Smooth muscle cell (in vitro differentiated cells): ENCODE measurements at regions not wholly inside any gene's neighbourhood (a gene's known extent, or its start where the extent isn't known, plus 50 kb on each side); places are given as distances from the start of the nearest gene placed in this dataset.

Experiments
- DNase-seq: peaks from one replicate; lab custom pipeline; 2025; ENCODE audit not compliant: unreplicated experiment; lab: John Stamatoyannopoulos, UW
- H2AFZ ChIP-seq: fragments of 200-600 bp; sonication (generic); 2 replicates; pipeline ENCODE4 v1.6.0; 2016; ENCODE audit warnings: antibody characterized with exemption, low read depth, mild to moderate bottlenecking
- H3F3A ChIP-seq: fragments of 200-600 bp; sonication (generic); 2 replicates; pipeline ENCODE4 v1.6.0; 2017; ENCODE audit warnings: antibody characterized with exemption, low read depth
- H3K27ac ChIP-seq: fragments of 200-600 bp; sonication (generic); 2 replicates; pipeline ENCODE4 v1.5.1; 2016; ENCODE audit warnings: low read depth, mild to moderate bottlenecking
- H3K27me3 ChIP-seq: fragments of 200-600 bp; sonication (generic); 2 replicates; pipeline ENCODE4 v1.6.1; 2016; ENCODE audit warnings: low read depth, mild to moderate bottlenecking
- H3K36me3 ChIP-seq: fragments of 200-600 bp; sonication (generic); 2 replicates; pipeline ENCODE4 v1.5.1; 2016; ENCODE audit warnings: low read depth
- H3K4me1 ChIP-seq: fragments of 200-600 bp; sonication (generic); 2 replicates; pipeline ENCODE4 v1.5.1; 2016; ENCODE audit warnings: low read depth
- H3K4me2 ChIP-seq: fragments of 200-600 bp; sonication (generic); 2 replicates; pipeline ENCODE4 v1.6.0; 2016; ENCODE audit warnings: mild to moderate bottlenecking
- H3K4me3 ChIP-seq: fragments of 200-600 bp; sonication (generic); 2 replicates; pipeline ENCODE4 v1.5.1; 2016; ENCODE audit warnings: mild to moderate bottlenecking
- H3K79me2 ChIP-seq: fragments of 200-600 bp; sonication (generic); 2 replicates; pipeline ENCODE4 v1.6.0; 2016; ENCODE audit warnings: low read depth, mild to moderate bottlenecking
- H3K9ac ChIP-seq: fragments of 200-600 bp; sonication (generic); 2 replicates; pipeline ENCODE4 v1.6.0; 2016; ENCODE audit warnings: low read depth
- H3K9me3 ChIP-seq: fragments of 200-600 bp; sonication (generic); replicated peaks from 2 replicates; pipeline ENCODE4 v1.5.1; 2016; ENCODE audit warnings: low read depth
- H4K20me1 ChIP-seq: fragments of 200-600 bp; sonication (generic); 2 replicates; pipeline ENCODE4 v1.6.0; 2016; ENCODE audit warnings: low read depth
- WGBS: methylation state at CpG from one replicate; pipeline ENCODE4 v1.1.7; 2016; ENCODE audit warnings: low lambda C conversion rate; 5-methylcytosine and 5-hydroxymethylcytosine counted together
- TF ChIP-seq, protein P1 (sequence below): fragments of 200-600 bp; sonication (generic); IDR thresholded peaks from 2 replicates; pipeline ENCODE4 v1.5.1; 2017; ENCODE audit warnings: borderline replicate concordance, mild to moderate bottlenecking, antibody characterized with exemption; ENCODE audit not compliant: insufficient read depth, poor library complexity, severe bottlenecking

DNA sequence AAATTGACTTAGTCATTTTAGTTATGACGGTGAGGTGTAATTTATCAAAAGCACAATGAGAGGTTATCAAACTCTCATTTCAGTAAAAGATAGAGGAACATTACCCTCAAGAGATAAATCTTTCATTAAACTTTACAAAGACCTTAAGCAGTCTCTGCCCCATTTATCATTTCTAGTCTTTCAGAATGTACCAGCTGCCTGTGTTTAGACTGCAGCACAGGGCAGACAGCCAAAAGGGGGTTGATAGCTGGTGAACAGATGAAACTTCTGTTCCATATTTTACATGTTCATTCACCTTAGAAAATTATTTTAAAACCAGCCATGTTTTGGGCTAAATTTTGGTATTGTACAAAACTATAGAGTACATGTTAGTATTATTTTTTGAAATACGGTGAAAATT lies 514.6 kb upstream of the CNTN3 start:
- no peaks in the 10 kb centered on the region for H3K27me3 ChIP-seq
- H3K79me2 ChIP-seq: no peaks in the 10 kb centered on the region
- H3K4me3 ChIP-seq: no peak overlapping the region
- no peaks in the 10 kb centered on the region for H3K9me3 ChIP-seq
- H3F3A ChIP-seq: no peaks in the 10 kb centered on the region
- TF ChIP-seq, protein P1, sequence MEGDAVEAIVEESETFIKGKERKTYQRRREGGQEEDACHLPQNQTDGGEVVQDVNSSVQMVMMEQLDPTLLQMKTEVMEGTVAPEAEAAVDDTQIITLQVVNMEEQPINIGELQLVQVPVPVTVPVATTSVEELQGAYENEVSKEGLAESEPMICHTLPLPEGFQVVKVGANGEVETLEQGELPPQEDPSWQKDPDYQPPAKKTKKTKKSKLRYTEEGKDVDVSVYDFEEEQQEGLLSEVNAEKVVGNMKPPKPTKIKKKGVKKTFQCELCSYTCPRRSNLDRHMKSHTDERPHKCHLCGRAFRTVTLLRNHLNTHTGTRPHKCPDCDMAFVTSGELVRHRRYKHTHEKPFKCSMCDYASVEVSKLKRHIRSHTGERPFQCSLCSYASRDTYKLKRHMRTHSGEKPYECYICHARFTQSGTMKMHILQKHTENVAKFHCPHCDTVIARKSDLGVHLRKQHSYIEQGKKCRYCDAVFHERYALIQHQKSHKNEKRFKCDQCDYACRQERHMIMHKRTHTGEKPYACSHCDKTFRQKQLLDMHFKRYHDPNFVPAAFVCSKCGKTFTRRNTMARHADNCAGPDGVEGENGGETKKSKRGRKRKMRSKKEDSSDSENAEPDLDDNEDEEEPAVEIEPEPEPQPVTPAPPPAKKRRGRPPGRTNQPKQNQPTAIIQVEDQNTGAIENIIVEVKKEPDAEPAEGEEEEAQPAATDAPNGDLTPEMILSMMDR: no peak
- WGBS: 94% methylated on average over 2 of the region's 2 CpGs
- H3K9ac ChIP-seq: no peak overlapping the region
- H2AFZ ChIP-seq: no peak overlapping the region
- H3K27ac ChIP-seq: no peak overlapping the region
- no peaks in the 10 kb centered on the region for H3K36me3 ChIP-seq
- no peaks in the 10 kb centered on the region for H3K4me1 ChIP-seq
- H3K4me2 ChIP-seq: no peak overlapping the region
- no peaks in the 10 kb centered on the region for H4K20me1 ChIP-seq
- DNase-seq: no peak

DNA sequence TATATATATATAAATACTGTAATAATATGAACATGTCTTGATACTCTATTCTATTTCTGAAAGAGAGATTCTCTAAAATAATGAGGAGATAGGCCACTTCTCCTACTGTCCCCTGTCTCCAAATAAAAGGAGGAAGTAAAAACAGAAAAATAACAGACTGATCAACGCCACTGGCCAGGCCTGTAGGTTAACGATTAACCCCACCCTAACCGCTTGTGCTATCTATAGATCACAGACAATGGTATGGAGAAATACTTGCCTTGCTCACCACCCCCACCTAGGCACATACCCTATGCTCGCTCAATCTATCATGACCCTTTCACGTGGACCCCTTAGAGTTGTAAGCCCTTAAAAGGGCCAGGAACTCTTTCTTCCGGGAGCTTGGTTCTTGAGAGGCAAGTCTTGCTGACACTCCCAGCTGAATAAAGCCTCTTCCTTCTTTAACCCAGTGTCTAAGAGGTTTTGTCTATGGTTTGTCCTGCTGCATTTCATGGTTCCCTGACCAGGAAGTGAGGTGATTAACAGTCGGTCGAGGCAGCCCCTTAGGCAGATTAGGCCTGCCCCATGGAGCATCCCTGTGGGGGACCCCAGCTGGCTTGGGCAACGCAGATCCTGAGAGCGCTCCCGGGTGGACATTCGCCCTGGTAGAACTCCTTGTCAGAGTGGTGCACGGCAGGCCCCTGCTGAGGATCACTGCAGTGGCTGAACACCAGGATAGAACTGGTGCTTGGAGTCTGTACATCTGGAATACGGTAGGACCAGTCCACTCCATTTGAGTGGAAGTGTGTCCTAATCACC lies 521.8 kb upstream of the CNTN3 start:
- no peaks in the 10 kb centered on the region for H3K36me3 ChIP-seq
- H3K4me2 ChIP-seq: no peak overlapping the region
- no peaks in the 10 kb centered on the region for H3K27me3 ChIP-seq
- H3K9ac ChIP-seq: no peak overlapping the region
- no peaks in the 10 kb centered on the region for H3K9me3 ChIP-seq
- no peaks in the 10 kb centered on the region for H3K79me2 ChIP-seq
- TF ChIP-seq, protein P1: no peak
- no peaks in the 10 kb centered on the region for H3K4me1 ChIP-seq
- H3K27ac ChIP-seq: no peak overlapping the region
- H2AFZ ChIP-seq: no peak overlapping the region
- H3K4me3 ChIP-seq: no peak overlapping the region
- WGBS: 89% methylated on average over 14 of the region's 14 CpGs
- DNase-seq: no peak
- H4K20me1 ChIP-seq: no peaks in the 10 kb centered on the region
- H3F3A ChIP-seq: no peaks in the 10 kb centered on the region

DNA sequence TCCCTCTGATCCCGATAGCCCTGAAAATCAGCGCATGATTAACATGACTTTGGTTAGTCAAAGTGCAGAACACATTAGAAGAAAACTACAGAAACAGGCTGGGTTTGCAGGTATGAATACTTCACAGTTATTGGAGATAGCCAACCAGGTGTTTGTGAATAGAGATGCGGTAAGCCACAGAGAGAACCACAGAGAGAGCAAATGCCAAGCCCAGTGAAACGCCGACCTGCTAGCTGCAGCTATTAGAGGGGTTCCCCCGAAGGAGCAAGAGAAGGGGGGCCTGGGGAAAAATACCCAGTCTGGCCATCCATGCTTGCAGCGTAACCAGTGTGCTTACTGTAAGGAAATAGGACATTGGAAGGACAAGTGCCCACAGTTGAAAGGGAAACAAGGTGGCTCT lies 523.9 kb upstream of the CNTN3 start:
- TF ChIP-seq, protein P1: no peak
- H3K27ac ChIP-seq: no peak overlapping the region
- 93% methylated on average over 7 of the region's 7 CpGs for WGBS
- no peak overlapping the region for H3K9ac ChIP-seq
- DNase-seq: no peak
- H3K27me3 ChIP-seq: no peaks in the 10 kb centered on the region
- H3K9me3 ChIP-seq: no peaks in the 10 kb centered on the region
- H3K36me3 ChIP-seq: no peaks in the 10 kb centered on the region
- H3K4me2 ChIP-seq: no peak overlapping the region
- no peak overlapping the region for H2AFZ ChIP-seq
- H3K79me2 ChIP-seq: no peaks in the 10 kb centered on the region
- no peaks in the 10 kb centered on the region for H4K20me1 ChIP-seq
- H3K4me3 ChIP-seq: no peak overlapping the region
- no peaks in the 10 kb centered on the region for H3F3A ChIP-seq
- H3K4me1 ChIP-seq: no peaks in the 10 kb centered on the region

DNA sequence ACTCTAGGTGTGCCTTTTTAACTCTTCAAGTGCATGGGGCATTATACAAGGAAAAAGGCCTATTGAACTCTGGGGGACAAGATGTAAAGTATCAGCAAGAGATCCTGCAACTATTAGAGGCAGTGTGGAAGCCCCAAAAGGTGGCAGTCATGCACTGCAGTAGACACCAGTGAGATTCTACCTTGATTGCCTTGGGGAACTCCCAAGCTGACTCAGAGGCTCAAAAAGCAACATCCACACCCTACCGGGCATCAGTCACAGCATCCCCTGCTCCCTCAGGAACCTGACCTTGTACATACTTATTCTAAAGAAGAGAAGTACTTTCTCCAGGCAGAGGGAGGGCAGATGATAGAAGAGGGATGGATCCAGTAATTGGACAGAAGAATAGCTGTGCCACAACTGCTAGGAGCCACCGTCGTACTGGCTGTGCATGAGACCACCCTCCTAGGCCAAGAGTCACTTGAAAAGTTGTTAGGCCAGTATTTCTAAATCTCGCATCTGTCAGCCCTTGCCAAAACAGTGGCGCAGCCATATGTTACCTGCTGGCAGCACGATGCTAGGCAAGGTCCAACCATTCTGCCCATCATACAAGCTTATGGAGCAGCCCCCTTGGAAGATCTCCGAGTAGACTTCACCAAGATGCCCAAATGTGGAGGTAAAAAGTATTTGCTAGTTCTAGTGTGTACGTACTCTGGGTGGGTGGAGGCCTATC lies 523.1 kb upstream of the FRG2C start:
- no peak overlapping the region for H3K4me2 ChIP-seq
- no peak overlapping the region for H3K9ac ChIP-seq
- H3K4me1 ChIP-seq: no peaks in the 10 kb centered on the region
- no peaks in the 10 kb centered on the region for H3F3A ChIP-seq
- TF ChIP-seq, protein P1: no peak
- DNase-seq: no peak
- H3K36me3 ChIP-seq: no peaks in the 10 kb centered on the region
- H3K4me3 ChIP-seq: no peak overlapping the region
- no peak overlapping the region for H2AFZ ChIP-seq
- H3K27ac ChIP-seq: no peak overlapping the region
- no peaks in the 10 kb centered on the region for H3K9me3 ChIP-seq
- no peaks in the 10 kb centered on the region for H4K20me1 ChIP-seq
- no peaks in the 10 kb centered on the region for H3K79me2 ChIP-seq
- WGBS: 87% methylated on average over 8 of the region's 8 CpGs
- no peaks in the 10 kb centered on the region for H3K27me3 ChIP-seq
